ENCODE measurements at regions not wholly inside any gene's neighbourhood (a gene's known extent, or its start where the extent isn't known, plus 50 kb on each side); places are given as distances from the start of the nearest gene placed in this dataset.

DNA sequence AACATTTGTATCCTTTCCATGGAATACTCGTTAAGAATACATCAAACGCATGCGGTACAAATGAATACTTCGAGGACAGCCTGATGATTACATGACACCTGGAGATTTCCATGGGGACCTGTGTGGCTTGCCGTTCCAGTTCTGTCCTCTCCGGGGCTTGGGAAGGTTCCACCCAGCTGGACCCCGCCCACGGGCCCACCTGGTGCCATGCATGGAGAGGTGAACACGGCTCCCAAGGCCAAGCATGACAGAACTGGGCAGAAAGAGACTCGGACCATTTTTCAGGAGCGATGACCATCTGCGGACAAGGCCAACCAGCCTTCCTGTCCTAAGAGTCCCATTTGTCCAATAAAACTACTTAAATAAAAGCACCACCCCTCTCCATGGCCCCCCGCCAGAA is 80.1 kb downstream of the TEX36 start:
- no peak for TF ChIP-seq POLR2A (IDR thresholded peaks at IDR 0.05)
- TF ChIP-seq, protein P1, sequence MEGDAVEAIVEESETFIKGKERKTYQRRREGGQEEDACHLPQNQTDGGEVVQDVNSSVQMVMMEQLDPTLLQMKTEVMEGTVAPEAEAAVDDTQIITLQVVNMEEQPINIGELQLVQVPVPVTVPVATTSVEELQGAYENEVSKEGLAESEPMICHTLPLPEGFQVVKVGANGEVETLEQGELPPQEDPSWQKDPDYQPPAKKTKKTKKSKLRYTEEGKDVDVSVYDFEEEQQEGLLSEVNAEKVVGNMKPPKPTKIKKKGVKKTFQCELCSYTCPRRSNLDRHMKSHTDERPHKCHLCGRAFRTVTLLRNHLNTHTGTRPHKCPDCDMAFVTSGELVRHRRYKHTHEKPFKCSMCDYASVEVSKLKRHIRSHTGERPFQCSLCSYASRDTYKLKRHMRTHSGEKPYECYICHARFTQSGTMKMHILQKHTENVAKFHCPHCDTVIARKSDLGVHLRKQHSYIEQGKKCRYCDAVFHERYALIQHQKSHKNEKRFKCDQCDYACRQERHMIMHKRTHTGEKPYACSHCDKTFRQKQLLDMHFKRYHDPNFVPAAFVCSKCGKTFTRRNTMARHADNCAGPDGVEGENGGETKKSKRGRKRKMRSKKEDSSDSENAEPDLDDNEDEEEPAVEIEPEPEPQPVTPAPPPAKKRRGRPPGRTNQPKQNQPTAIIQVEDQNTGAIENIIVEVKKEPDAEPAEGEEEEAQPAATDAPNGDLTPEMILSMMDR (IDR thresholded peaks at IDR 0.05 in 8 of 11, conservative IDR thresholded peaks at IDR 0.05 in 3 of 11): no peak
